CD8-positive, alpha-beta memory T cell (primary cell): ENCODE measurements at regions not wholly inside any gene's neighbourhood (a gene's known extent, or its start where the extent isn't known, plus 50 kb on each side); places are given as distances from the start of the nearest gene placed in this dataset.
"Not testable (repeated sequence)": the region's sequence is repeated elsewhere in the genome, so short reads cannot be mapped to it uniquely, and the experiment has no call there.

Source experiments
- CTCF ChIA-PET: fragments of 350-600 bp; sonication (Branson Sonifier 250); formaldehyde crosslinking; loops from one replicate; lab custom pipeline; 2021; ENCODE audit warnings: antibody characterized with exemption; lab: Charles Lee
- POLR2A ChIA-PET: fragments of 350-600 bp; sonication (Branson Sonifier 250); formaldehyde crosslinking; loops from one replicate; lab custom pipeline; 2021; ENCODE audit warnings: antibody characterized with exemption; lab: Charles Lee
- DNase-seq, 5 donors: peaks; one replicate each; pipeline versions ENCODE4 v3.0.0 to v3.0.0-alpha.2; 2020 to 2022; ENCODE audit warnings: mixed read lengths in 1 of 5
- H3K27ac ChIP-seq: one replicate; pipeline ENCODE4 v1.7.0; 2013; ENCODE audit warnings: low read depth, mild to moderate bottlenecking, low read length, moderate library complexity
- H3K27me3 ChIP-seq: 2 replicates; pipeline ENCODE4 v1.7.0; 2013; ENCODE audit warnings: low read length, mild to moderate bottlenecking; ENCODE audit not compliant: insufficient read depth, poor library complexity, severe bottlenecking
- H3K36me3 ChIP-seq: 2 replicates; pipeline ENCODE4 v1.7.0; 2013; ENCODE audit warnings: mild to moderate bottlenecking, low read length, moderate library complexity; ENCODE audit not compliant: insufficient read depth
- H3K4me1 ChIP-seq: 2 replicates; pipeline ENCODE4 v1.7.0; 2013; ENCODE audit warnings: mild to moderate bottlenecking, low read length, moderate library complexity; ENCODE audit not compliant: insufficient read depth
- H3K4me3 ChIP-seq: 2 replicates; pipeline ENCODE4 v1.7.0; 2013; ENCODE audit warnings: mild to moderate bottlenecking, low read length
- H3K9me3 ChIP-seq: 2 replicates; pipeline ENCODE4 v1.7.0; 2013; ENCODE audit warnings: mild to moderate bottlenecking, low read length
- H3K27ac Mint-ChIP-seq, 8 donors: one replicate each; pipeline ENCODE4 v1.8.0; 2020 to 2021; ENCODE audit warnings: mixed read lengths in 8 of 8, mild to moderate bottlenecking in 6 of 8, inconsistent platforms in 3 of 8, moderate library complexity in 3 of 8
- H3K27me3 Mint-ChIP-seq, 2 donors: one replicate each; pipeline ENCODE4 v1.8.0; 2020 to 2021; ENCODE audit warnings: mixed read lengths in 2 of 2, mild to moderate bottlenecking in 1 of 2, moderate library complexity in 1 of 2
- H3K36me3 Mint-ChIP-seq, 3 donors: one replicate each; pipeline ENCODE4 v1.8.0; 2020 to 2021; ENCODE audit warnings: mixed read lengths in 3 of 3, inconsistent platforms in 1 of 3, mild to moderate bottlenecking in 1 of 3
- H3K4me1 Mint-ChIP-seq, 3 donors: one replicate each; pipeline ENCODE4 v1.8.0; 2020 to 2021; ENCODE audit warnings: mixed read lengths in 3 of 3, inconsistent platforms in 1 of 3, mild to moderate bottlenecking in 1 of 3
- H3K4me3 Mint-ChIP-seq, 7 donors: one replicate each; pipeline ENCODE4 v1.8.0; 2020 to 2021; ENCODE audit warnings: mixed read lengths in 7 of 7, mild to moderate bottlenecking in 6 of 7, moderate library complexity in 4 of 7, inconsistent platforms in 2 of 7
- H3K9me3 Mint-ChIP-seq, 5 donors: one replicate each; pipeline ENCODE4 v1.8.0; 2020 to 2022; ENCODE audit warnings: mixed read lengths in 5 of 5, mild to moderate bottlenecking in 3 of 5, moderate library complexity in 2 of 5, inconsistent platforms in 1 of 5

DNA sequence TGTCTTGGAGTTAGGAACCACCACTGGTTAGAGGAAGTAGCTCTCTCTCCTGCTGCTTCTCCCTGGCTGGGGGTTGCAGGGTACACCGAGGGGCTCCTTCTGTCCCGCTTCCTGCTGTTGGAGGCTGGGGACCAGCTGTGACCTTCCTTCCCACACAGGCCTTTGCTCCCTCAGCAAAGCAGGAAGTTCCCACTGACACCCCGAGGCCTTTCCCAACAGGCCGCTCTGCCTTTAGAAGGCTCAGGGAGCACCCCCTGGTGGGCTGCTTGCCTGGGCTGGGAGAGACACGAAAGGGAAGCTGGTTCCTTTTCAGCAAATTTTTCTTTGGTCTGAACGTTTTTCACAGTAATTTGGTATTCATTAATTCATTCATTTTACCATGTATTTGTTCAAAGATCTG is 527.9 kb upstream of the B3GAT1 start:
- no peak overlapping the region for H3K27ac ChIP-seq
- CTCF ChIA-PET, result no interaction called here
- Mint-ChIP-seq H3K27ac (no peak overlapping the region), H3K4me3 (no peak overlapping the region), H3K9me3 (no peaks in the 10 kb centered on the region), H3K27me3 (peaks cover 9 to 34% of the 10 kb centered on the region in 2 donors), H3K4me1 (no peaks in the 10 kb centered on the region), H3K36me3 (no peaks in the 10 kb centered on the region)
- H3K27me3 ChIP-seq, result no peaks in the 10 kb centered on the region
- no peaks in the 10 kb centered on the region for H3K4me1 ChIP-seq
- no peaks in the 10 kb centered on the region for H3K9me3 ChIP-seq
- POLR2A ChIA-PET, result no interaction called here
- H3K4me3 ChIP-seq, result no peak overlapping the region
- no peak for DNase-seq
- no peaks in the 10 kb centered on the region for H3K36me3 ChIP-seq

GRCh38 chr11:134939031-134939430 is 527.0 kb upstream of the B3GAT1 start:
- Mint-ChIP-seq H3K4me1 (no peaks in the 10 kb centered on the region), H3K36me3 (no peaks in the 10 kb centered on the region), H3K9me3 (no peaks in the 10 kb centered on the region), H3K4me3 (no peak overlapping the region), H3K27me3 (peaks cover 9 to 34% of the 10 kb centered on the region in 2 donors), H3K27ac (no peak overlapping the region)
- no peak for DNase-seq
- H3K27me3 ChIP-seq, result no peaks in the 10 kb centered on the region
- no peak overlapping the region for H3K4me3 ChIP-seq
- H3K36me3 ChIP-seq, result no peaks in the 10 kb centered on the region
- no peak overlapping the region for H3K27ac ChIP-seq
- no peaks in the 10 kb centered on the region for H3K9me3 ChIP-seq
- CTCF ChIA-PET, result no interaction called here
- POLR2A ChIA-PET, result no interaction called here
- H3K4me1 ChIP-seq, result no peaks in the 10 kb centered on the region

DNA sequence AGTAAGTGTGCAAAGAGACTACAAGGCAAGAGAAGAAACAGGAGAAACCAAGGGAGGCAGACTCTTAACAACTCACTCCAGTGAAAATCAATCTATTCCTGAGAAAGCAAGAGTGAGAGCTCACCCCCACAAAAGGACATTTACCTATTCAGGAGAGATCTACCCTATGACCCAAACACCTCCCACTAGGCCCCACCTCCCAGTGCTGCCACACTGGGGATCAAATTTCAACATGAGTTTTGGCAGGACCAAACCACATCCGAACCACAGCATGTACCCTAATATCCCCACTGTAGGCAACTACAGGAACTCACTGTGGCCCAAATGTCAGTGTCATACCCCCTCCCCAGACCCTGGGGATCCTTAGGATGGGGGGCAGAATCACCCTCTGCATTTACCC is 526.2 kb upstream of the B3GAT1 start:
- Mint-ChIP-seq H3K27me3 (peaks cover 9 to 37% of the 10 kb centered on the region in 2 donors), H3K27ac (no peak overlapping the region), H3K4me1 (no peaks in the 10 kb centered on the region), H3K4me3 (no peak overlapping the region), H3K9me3 (no peaks in the 10 kb centered on the region), H3K36me3 (no peaks in the 10 kb centered on the region)
- Histone ChIP-seq H3K27me3 (no peaks in the 10 kb centered on the region), H3K4me1 (no peaks in the 10 kb centered on the region), H3K4me3 (no peak overlapping the region), H3K9me3 (no peaks in the 10 kb centered on the region), H3K36me3 (no peaks in the 10 kb centered on the region), H3K27ac (no peak overlapping the region)
- ChIA-PET CTCF (no interaction called here), POLR2A (no interaction called here)
- no peak for DNase-seq

DNA sequence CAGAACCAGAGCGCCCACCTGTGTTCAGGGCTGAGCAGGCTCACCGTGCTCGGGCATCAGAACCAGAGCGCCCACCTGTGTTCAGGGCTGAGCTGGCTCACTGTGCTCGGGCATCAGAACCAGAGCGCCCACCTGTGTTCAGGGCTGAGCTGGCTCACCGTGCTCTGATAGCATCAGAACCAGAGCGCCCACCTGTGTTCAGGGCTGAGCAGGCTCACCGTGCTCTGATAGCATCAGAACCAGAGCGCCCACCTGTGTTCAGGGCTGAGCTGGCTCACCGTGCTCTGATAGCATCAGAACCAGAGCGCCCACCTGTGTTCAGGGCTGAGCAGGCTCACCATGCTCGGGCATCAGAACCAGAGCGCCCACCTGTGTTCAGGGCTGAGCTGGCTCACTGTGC is 525.2 kb upstream of the B3GAT1 start:
- H3K27me3 Mint-ChIP-seq, result peaks cover 9 to 34% of the 10 kb centered on the region in 2 donors
- H3K27ac ChIP-seq, DNase-seq, H3K27me3 ChIP-seq, CTCF ChIA-PET, POLR2A ChIA-PET, H3K4me1 ChIP-seq, H3K4me3 Mint-ChIP-seq, H3K36me3 Mint-ChIP-seq, H3K4me1 Mint-ChIP-seq, H3K27ac Mint-ChIP-seq, H3K9me3 ChIP-seq, H3K4me3 ChIP-seq, H3K36me3 ChIP-seq, H3K9me3 Mint-ChIP-seq: not testable (repeated sequence)

- Histone ChIP-seq H3K9me3 (no peaks in the 10 kb centered on the region), H3K27me3 (no peaks in the 10 kb centered on the region), H3K4me1 (no peaks in the 10 kb centered on the region), H3K36me3 (no peaks in the 10 kb centered on the region), H3K27ac (no peak overlapping the region), H3K4me3 (no peak overlapping the region)
- POLR2A ChIA-PET, result no interaction called here
- Mint-ChIP-seq H3K4me3 (no peak overlapping the region), H3K36me3 (no peaks in the 10 kb centered on the region), H3K4me1 (no peaks in the 10 kb centered on the region), H3K27me3 (peaks cover 3 to 29% of the 10 kb centered on the region in 2 donors), H3K27ac (no peak overlapping the region), H3K9me3 (peaks cover 0 to 3% (median 0%) of the 10 kb centered on the region in 5 donors)
- no peak for DNase-seq
- CTCF ChIA-PET, result no interaction called here
These were observed 520.7 kb upstream of the B3GAT1 start for GRCh38 chr11:134932761-134933160.

- Mint-ChIP-seq H3K4me3 (no peak overlapping the region), H3K27ac (no peak overlapping the region), H3K27me3 (peaks cover 7 to 24% of the 10 kb centered on the region in 2 donors), H3K9me3 (peaks cover 0 to 4% (median 0%) of the 10 kb centered on the region in 5 donors), H3K4me1 (no peaks in the 10 kb centered on the region), H3K36me3 (no peaks in the 10 kb centered on the region)
- Histone ChIP-seq H3K4me1 (no peaks in the 10 kb centered on the region), H3K4me3 (no peak overlapping the region), H3K36me3 (no peaks in the 10 kb centered on the region), H3K9me3 (no peaks in the 10 kb centered on the region), H3K27ac (no peak overlapping the region), H3K27me3 (no peaks in the 10 kb centered on the region)
- no peak for DNase-seq
- POLR2A ChIA-PET, result no interaction called here
- CTCF ChIA-PET, result no interaction called here
These were observed 513.4 kb upstream of the B3GAT1 start for GRCh38 chr11:134925432-134925831.

DNA sequence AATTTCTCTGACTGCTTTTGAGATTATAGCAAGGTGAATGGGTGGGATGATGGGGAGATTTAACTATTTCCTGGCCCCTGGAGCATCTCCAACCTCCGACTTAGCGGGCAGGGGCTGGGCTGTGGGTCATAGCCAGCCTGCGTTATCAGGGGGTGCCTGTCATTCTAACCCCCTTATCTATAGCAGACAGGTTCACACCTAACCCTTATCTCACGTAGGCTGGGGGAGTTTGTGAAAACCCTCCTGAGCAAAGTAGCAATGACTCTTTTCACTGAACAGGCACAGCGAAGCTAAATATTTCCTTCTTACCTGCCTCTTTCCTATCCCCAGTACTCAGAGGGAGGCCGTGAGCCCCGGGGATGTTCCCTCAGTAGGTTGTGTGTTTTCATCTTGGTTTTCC is 511.4 kb upstream of the B3GAT1 start:
- Histone ChIP-seq H3K9me3 (no peaks in the 10 kb centered on the region), H3K4me3 (no peak overlapping the region), H3K4me1 (no peaks in the 10 kb centered on the region), H3K27ac (no peak overlapping the region), H3K27me3 (peaks cover 3% of the 10 kb centered on the region), H3K36me3 (no peaks in the 10 kb centered on the region)
- H3K9me3 Mint-ChIP-seq, result peaks cover 0 to 3% (median 0%) of the 10 kb centered on the region in 5 donors
- H3K27ac Mint-ChIP-seq, result peak overlapping the region in 1 of 8 donors; percentile 12
- DNase-seq, result no peak
- CTCF ChIA-PET, result no interaction called here
- H3K27me3 Mint-ChIP-seq, result peaks cover 4 to 35% of the 10 kb centered on the region in 2 donors
- no peak overlapping the region for H3K4me3 Mint-ChIP-seq
- POLR2A ChIA-PET, result no interaction called here
- no peaks in the 10 kb centered on the region for H3K36me3 Mint-ChIP-seq
- H3K4me1 Mint-ChIP-seq, result no peaks in the 10 kb centered on the region

GRCh38 chr11:134921938-134922337 is 509.9 kb upstream of the B3GAT1 start:
- Histone ChIP-seq H3K4me3 (no peak overlapping the region), H3K9me3 (no peaks in the 10 kb centered on the region), H3K27ac (no peak overlapping the region), H3K36me3 (no peaks in the 10 kb centered on the region), H3K27me3 (peaks cover 3% of the 10 kb centered on the region), H3K4me1 (no peaks in the 10 kb centered on the region)
- Mint-ChIP-seq H3K27ac (no peak overlapping the region), H3K36me3 (no peaks in the 10 kb centered on the region), H3K9me3 (peaks cover 0 to 3% (median 0%) of the 10 kb centered on the region in 5 donors), H3K4me3 (no peak overlapping the region), H3K4me1 (no peaks in the 10 kb centered on the region), H3K27me3 (peaks cover 5 to 35% of the 10 kb centered on the region in 2 donors)
- POLR2A ChIA-PET, result no interaction called here
- DNase-seq, result no peak
- CTCF ChIA-PET, result no interaction called here
